Medulla oblongata (tissue), 1 donor: ENCODE measurements at regions not wholly inside any gene's neighbourhood (a gene's known extent, or its start where the extent isn't known, plus 50 kb on each side); places are given as distances from the start of the nearest gene placed in this dataset.
"Not testable (repeated sequence)": the region's sequence is repeated elsewhere in the genome, so short reads cannot be mapped to it uniquely, and the experiment has no call there.

ENCODE experiments used
- DNase-seq: peaks from one replicate; pipeline ENCODE4 v3.0.0-alpha.2; 2015; ENCODE audit errors: extremely low spot score

DNA sequence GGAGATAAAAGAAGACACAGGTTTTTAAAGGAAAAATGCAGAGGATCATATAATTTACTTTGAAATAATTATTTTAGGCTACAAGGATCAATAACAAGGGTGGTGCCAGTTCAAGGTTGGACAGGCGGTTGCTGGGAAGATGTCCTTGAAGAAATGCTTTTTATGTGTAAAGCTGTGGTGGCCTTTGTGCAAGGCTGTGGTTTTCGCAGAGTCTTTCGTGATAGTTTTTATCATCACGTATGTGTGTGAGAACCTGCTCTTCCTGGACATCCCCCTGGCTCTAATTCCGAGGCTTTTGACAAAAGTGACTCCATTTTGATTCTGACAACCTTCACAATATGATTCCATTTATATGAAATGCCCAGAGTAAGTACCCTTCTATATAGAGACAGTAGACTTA is 85.8 kb upstream of the COG2 start:
- no peak for DNase-seq

DNA sequence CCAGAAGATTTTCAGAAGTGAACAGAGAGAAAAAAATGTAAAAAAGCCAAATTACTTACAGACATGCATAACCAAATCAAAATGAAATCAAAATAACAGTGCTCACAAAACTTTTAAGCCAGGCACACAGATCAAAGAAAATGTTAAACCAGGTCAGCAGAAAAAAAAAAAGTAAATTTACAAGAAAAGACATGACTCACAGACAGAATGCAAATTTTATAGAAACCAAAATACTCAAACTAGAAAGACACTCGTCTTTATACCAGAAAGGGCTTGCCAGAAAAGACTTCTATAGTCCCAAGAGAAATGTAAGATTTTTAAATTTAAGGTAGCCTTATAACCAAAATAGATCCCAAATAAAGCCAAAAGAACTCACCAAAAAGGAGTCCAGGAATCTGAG is 86.5 kb upstream of the COG2 start:
- DNase-seq: no peak

DNA sequence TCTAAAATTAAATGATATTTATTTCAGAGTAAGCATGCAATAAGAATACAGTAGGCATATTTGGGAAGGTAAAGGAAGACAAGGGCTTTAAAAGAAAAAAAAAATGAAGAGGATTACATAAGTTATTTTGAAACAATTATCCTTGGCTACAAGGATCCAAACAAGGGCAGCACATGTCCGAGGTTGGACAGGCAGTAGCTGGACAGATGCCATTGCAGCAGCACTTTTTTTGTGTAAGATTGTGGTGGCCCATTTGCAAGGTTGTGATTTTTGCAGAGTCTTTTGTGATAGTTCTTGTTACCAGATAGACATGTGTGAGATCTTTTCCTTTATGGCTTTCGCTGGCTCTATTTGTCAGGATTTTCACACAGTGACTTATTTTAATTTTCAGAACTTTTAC is 89.4 kb upstream of the COG2 start:
- no peak for DNase-seq

DNA sequence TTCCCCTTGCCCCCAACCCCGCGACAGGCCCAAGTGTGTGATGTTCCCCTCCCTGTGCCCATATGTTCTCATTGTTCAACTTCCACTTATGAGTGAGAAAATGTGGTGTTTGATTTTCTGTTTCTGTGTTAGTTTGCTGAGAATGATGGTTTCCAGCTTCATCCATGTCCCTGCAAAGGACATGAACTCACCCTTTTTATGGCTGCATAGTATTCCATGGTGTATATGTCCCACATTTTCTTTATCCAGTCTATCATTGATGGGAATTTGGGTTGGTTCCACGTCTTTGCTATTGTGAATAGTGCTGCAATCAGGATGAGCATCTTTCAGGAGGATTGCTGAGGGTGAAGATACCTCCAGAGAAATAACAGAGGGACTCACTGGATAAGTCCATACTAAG is 91.3 kb upstream of the COG2 start:
- DNase-seq: not testable (repeated sequence)

DNA sequence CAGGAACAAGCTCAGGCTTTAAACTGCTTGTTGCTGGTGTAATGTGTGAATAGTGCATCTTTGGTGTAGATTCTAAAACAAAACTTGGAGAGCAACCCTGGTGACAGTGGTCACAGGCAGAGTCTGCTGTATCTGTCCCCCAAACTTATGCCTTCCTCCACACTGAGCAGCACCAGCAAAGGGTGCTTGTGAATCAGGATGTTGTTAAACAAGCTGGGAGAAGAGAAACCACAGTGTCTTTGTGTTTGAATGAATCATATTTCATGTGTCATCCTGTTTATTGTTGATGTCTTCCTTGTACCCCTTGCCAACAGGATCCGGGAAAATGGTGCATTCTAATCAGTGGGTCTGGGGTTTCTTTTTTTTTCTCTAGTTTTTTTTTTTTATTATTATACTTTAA is 91.9 kb upstream of the COG2 start:
- DNase-seq: no peak

DNA sequence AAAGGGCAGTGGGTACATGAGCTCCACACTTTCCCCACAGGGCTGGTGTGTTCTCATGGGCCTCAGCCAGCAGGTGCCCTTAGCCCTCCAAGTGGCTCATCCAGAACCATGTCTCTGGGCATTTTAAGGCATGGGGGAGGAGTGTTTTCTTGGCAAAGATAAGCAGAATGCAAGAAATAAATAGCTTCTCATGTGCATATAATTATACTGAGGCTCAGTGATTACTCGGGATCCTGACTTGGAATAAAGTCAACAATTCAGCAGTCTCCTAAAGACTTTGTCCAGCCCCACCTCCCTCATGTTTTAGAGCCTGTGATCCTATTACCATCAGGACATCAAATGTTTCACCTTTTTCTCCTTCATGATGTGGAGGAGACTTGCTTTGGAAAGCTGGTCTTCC is 92.7 kb upstream of the COG2 start:
- no peak for DNase-seq

DNA sequence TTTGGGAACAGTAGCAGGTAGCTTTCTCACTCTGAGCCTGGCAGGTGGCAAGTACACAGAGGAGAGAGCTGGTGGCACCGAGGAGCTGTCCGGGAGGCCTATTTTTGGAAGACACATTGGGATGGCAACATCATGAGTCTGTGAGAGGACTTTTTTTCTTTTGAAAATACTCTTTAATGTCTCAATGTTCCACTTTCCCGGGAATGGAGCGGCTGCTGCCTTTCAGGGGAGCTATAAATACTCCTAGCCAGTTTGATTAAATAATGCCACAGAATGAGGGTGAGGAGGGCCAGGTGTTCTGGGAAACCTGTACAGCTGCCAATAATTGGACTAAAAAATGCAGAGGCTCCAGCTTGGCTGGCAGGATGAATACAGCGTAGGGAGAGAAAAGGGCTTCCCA is 93.3 kb upstream of the COG2 start:
- peak; percentile 14 for DNase-seq

DNA sequence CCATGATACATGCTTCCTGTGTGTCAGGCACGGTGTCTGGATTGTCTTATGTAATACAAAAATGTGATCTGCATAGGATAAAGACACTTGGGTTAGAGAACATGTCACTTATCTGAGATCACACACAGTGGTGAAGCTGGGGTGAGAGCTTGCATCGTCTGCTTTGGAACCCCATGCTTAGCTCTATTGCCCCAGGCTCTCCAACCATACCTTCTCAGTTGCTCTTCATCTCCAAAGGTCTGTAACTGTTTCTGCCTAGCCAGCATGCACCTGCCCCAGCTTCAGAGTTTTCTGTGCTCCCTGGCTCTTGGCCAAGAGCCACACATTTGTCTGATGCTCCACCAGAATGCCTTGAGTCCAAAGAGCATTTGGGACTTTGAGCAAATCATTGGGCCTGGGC is 93.9 kb upstream of the COG2 start:
- DNase-seq: no peak

DNA sequence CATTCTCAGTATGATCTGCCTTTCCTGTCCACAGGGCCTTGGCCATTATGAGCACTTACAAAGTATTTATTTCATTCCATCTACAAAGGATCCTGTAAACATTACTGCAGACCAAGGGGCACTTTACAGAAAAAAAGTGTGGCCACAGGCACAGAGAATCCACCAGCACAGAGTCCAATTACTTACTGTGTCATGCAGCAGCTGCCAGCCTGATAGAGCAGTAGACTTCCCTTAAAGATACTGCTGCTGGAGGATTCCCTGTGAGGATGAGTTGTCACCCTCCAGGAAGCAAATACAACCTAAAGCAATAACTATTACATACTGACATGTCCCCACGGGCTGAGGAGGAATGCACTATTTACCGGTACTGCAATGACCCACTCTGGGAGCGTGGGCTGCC is 97.1 kb upstream of the COG2 start:
- DNase-seq: no peak

DNA sequence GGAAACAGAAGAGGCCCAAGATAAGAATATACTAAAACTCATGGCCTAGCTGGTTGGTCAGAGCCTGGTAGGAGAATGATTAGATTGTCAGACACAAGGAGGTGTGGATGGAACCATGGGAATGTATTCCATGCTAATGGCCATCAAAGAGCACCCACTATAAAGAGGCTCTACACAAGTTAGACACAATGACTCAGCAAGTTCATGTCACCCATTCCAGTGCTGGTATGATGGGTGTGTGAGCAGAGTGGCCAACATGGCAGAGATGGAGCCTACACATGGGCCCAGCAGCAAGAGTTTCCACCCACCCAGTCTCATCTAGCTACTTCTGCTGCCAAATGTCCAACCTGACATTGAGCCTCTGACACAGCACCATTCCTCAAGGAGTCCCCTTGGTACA is 97.5 kb upstream of the COG2 start:
- DNase-seq: no peak

DNA sequence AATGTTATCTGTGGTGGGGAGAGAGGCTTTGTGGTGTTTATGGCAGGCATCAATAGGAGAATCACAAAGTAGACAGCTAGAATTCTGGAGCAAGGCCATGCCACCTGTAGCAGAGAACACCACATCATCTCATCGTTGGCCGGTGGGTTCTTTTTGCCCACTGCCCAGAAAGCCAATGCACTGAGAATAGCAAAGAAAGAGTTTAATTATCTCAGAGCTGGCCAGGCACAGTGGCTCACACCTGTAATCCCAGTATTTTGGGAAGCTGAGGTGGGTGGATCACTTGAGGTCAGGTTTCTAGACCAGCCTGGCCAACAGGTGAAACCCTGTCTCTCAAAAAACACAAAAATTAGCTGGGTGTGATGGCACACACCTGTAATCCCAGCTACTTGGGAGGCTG is 99.2 kb upstream of the COG2 start:
- DNase-seq: no peak

DNA sequence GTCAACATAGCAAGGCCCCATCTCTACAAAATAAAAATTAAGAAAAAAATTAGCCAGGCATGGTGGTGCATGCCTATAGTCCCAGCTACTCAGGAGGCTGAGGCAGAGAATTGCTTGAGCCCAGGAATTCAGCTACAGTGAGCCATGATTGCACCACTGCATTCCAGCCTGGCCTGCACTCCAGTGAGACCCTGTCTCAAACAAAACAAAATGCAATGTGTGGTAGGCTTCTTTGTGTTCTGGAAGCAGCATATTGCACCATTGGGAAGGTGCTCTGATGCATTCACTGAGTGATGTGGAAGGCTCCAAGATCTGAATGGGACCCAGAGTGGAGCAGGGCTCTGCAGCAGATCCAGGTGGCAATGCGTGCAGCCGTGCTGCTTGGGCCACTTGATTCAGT is 99.6 kb upstream of the COG2 start:
- DNase-seq: no peak

DNA sequence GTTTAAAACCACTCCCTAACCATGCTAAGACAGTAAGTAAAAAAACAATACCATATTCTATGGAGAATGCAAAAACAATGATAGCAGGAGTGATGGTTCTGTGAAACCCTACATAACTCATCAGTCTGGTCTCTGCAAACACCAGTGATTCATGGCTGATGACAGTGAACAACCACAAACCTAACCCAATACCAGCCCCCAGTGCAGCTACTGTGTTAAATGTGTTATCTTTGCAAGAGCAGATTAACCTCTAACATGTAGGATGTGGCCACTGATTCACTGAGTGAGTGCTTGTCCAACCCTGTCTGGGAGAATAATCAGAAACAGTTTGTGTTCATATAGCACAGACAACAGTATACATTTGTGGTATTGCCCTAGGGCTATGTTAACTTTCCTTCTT is 100.2 kb upstream of the COG2 start:
- DNase-seq: no peak

DNA sequence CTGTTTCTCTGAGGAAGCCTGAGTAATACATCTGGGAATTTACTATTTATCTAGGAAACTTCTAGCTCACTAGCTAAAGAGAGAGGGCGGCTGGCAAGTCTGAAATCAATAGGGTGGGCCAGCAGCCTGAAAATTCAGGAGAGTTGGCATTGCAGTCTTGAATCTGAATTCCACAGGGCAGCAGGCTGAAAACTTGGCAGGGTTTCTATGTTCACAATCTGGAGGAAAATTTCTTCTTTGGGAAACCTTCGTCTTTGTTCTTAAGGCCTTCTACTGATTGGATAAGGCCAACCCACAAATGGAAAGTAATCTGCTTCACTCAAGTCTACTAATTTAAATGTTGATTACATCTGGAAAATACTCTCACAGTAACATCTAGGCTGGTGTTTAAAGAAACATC is 101.0 kb upstream of the COG2 start:
- no peak for DNase-seq

DNA sequence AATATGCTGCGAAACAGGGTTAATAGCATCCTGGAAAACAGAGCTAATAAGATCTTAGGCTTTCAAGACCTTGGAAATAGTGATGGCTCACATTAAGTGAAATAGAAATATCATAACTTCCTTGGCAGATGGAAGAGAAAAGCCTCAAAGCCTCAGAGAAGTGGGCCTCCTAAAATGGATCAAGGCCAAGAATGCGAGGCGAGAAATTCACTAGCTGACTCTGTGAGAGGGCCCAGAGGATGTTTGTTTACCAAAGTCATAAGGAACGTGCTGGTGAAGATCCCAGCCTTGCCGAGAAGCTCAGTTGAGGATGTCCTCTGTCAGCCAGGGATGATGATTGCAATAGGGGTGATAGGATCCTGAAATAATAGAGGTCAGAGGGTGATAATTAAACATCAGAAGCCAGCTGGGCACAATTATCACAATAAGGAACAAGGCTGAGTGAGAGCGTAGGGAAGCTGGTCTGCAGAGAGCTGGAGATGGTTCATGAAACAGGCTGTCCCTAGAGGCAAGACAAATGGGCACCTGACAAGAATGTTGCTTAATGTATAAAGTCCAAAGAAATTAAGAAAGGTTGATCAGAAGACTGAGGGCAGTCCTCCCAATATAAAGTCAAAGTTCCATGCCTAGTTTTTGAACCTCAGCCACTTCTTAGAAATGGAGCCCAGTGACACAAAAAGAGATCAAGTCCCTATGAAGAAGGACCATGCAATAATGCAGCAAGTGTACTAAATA is 101.7 kb upstream of the COG2 start:
- no peak for DNase-seq

DNA sequence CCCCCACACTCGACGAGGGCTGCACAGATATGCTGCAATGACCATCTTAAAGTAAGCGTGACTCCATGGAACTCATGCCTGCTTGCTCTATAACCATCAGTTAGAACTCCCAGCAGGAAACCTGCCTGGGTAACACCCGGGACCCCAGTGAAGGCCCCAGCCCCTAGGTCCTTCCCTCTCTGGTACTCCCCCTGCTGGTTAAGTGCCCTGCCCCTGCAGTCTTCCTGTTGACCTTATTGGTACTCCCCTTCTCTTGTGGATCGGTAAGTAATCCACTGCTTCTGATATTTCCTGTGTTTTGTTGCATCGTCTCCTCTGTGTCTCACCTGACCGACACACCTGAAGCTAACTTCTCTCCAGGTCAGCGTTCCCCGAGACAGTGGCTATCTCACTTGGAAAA is 104.8 kb upstream of the COG2 start:
- DNase-seq: no peak

DNA sequence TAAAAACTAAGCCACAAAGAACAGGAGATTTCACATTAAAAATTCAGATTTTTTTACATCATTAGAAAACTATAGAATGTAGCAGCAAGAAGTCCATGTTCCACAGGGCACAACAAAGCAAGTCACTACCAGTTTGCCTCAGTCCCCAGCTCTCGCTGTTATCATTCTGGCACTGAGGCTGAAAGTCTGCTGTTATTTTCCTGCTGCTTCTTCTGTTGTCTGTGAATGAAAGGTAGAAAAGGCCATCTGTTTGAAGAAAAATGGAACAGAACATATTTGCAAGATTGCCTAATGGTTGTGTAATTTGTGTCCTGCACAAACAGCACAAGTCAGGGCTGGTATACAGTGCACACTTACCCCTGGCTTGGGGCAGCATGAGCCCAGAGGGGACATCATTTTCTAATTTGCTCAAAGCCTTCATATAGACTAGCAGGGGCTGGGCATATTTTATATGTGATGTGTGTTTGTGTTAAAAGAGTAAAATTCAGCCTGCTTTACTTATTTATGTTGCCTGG is 105.6 kb upstream of the COG2 start:
- no peak for DNase-seq

DNA sequence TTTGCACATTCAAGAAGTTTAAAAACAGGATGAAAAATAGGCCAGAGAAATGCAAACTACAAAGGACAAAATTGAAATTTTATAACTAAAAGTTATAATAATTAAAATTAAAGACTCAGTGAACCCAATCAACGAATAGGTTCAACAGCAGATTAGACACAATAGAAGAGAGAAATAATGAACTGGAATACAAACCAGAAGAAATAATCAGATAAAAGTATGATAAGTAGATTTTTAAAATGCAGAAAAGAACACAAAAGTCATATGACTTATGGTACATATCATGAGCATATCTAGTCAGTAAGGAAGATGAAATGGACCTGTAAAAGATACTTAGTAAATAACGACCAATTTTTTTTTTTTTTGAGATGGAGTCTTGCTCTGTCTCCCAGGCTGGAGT is 108.1 kb upstream of the COG2 start:
- DNase-seq: no peak

DNA sequence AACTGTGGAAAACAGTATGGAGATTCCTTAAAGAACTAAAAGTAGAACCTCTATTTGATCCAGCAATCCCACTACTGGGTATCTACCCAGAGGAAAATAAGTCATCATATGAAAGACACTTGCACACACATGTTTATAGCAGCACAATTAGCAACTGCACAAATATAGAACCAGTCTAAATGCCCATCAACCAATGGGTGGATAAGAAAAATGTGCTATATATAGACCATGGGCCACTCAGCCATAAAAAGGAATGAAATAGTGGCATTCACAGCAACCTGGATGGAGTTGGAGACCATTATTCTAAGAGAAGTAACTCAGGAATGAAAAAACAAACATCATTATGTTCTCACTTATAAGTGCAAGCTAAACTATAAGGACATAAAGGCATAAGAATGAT is 105.0 kb upstream of the PGBD5 start:
- DNase-seq: no peak

DNA sequence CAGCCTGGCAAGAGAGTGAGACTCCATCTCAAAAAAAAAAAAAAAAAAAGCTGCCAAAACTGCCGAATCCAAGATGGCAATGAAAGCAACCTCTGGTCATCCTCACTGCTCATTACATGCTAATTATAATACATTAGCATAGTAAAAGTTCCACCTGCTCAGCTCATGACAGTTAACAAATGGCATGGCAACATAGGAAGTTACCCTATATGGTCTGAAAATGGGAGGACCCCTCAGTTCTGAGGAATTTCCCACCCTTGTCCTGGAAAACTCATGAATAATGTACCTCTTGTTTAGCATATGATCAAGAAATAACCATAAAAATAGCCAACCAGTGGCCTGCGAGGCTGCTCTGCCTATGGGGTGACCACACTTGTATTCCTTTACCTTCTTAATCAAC is 93.1 kb upstream of the PGBD5 start:
- DNase-seq: no peak

DNA sequence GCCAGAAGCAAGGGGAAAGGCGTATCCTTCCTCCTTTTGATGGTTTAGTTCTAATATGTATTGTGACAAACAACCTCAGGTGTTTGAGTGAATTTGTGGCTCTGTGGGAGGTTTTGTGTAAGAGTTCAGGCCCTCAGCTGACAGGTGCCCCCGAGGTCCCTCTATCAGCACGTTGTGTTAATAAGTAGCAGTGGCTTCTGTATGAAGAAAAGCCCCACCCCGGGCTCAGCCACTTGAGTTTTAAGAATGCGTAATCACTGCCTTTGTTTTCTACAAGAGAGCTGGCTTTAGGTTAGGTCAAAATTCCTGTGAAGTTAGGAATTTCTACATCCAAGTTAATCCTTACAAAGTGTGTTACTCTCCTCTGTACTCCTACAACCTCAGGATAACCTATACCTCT is 92.4 kb upstream of the PGBD5 start:
- no peak for DNase-seq

DNA sequence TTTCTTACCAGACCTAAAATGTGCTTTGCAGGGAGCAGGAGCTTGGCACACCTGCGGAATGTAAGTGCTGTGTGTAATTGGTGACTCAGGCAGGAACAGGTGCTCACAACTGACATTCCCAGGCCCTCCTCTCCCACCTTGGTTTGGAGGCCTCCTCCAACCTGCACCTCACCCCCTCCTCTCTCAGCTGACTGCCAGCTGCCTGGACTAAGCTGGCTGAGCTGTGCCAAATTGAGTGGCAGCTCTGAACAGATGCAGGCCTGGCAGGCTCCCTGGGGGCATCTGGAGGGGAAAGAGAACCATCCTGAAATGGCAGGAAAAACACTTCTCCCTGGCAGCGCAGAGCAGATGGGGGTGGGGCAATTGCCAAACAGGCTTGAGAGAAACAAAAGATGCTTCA is 91.7 kb upstream of the PGBD5 start:
- DNase-seq: peak; percentile 11

DNA sequence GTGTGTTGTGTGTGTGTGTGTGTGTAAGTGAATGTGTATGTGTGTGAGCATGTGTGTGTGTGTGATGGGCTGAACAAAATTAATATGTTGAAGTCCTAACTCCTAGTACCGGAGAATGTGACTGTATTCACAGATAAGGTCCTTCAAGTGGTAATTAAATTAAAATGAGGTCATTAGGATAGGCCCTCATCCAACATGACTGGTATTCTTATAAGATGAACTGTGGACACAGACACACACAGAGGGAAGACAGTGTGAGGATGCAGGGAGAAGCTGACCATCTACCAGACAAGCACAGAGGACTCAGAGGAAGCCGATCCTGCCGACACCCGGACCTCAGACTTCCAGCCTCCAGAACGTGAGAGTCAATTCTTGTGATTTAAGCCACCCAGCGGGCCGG is 91.2 kb upstream of the PGBD5 start:
- no peak for DNase-seq

DNA sequence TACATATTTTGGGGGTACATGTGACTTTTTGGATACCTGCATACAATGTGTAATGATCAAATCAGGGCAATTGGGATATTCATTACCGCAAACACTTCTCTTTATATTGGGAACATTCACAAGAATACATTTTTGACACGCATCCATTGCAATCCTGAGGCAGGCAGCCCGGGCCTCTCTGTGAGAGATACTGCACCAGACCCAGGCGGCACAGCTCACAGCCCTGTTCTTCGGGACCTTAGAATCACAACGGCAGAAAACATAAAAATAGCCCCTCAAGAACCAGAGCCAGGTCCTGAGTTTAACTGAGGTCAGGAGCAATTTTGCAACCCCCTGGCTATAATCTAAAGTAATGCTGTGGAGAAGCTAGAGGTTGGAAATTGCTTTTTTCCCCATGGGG is 90.8 kb upstream of the PGBD5 start:
- no peak for DNase-seq
